Urothelium cell line (cell line): ENCODE measurements at regions not wholly inside any gene's neighbourhood (a gene's known extent, or its start where the extent isn't known, plus 50 kb on each side); places are given as distances from the start of the nearest gene placed in this dataset.

ENCODE experiments used
- DNase-seq: peaks from one replicate; pipeline ENCODE4 v3.0.0; 2011; ENCODE audit warnings: low spot score, mixed read lengths
- FAIRE-seq: peaks from 2 replicates; lab custom pipeline; 2011; peaks lifted over from hg19 to GRCh38; lab: Jason Lieb, UNC

- no peak for FAIRE-seq
- DNase-seq = no peak
These were observed 373.2 kb upstream of the FIGN start for GRCh38 chr2:164109006-164109405.

GRCh38 chr2:164103271-164103670, 367.5 kb upstream of the FIGN start:
- FAIRE-seq = no peak

DNA sequence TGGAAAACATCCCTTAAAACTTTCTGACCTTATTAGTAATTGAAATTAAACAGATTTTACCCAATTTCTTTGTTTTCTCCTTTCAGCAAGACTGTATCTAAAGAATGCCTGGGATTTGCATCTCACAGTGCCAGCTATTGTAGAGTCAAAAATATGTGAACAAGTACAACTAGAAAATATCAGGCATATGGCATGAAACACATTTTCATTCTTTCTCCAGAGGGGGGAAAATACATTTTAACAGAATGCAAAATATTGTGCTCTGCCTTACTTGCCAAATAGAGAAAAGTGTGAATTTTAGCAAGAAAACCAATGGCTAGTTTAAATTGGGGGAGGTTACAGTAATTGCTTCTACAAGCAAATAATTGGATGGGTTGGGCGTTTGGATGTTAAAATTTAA, 366.6 kb upstream of the FIGN start:
- DNase-seq (no peak), FAIRE-seq (no peak)

More at GRCh38 chr2:164103271-164103670, 367.5 kb upstream of the FIGN start:
- DNase-seq = no peak

GRCh38 chr2:164091673-164092072, 355.9 kb upstream of the FIGN start:
- no peak for FAIRE-seq
- no peak for DNase-seq

- FAIRE-seq (no peak), DNase-seq (no peak)
These were observed 354.7 kb upstream of the FIGN start for GRCh38 chr2:164090533-164090932.

DNA sequence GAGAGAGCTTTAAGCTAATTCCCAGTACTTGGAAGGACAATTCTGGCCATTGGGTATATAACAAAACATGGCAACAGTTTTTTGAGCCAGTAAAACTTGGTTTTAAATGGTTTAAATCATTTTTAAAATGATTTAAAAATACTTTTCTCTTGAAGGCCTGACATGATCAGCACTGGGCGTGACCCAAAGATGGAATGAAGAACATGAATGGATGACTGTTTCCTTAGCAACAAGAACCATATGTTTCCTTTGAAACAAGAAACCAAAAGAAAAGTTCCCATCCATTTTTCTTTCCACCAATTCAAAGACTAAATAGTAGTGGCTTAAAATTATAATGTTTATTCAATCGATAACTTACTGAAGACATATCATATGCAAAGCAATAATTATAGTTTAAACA, 348.3 kb upstream of the FIGN start:
- FAIRE-seq (no peak), DNase-seq (no peak)

- FAIRE-seq = no peak
- DNase-seq = no peak
These were observed 344.7 kb upstream of the FIGN start for GRCh38 chr2:164080486-164080885.

DNA sequence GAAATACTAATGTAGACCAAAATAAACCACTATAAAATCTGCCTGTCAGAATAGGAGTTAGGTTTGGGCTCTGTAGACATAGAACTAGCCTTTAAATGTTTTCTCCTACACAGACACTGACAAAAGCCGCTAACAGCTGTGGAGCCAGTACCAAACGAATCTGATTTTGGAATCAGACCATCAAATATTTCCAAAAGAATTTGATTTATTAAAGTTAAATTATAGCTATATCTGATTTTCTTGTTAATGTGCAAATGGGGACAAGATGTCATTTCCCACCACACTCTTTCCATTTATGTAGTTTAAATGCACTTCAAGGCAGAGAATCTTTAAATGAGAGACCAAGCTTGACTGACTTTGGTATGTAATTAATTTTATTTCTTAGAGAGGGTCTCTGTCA, 343.4 kb upstream of the FIGN start:
- FAIRE-seq = no peak

DNA sequence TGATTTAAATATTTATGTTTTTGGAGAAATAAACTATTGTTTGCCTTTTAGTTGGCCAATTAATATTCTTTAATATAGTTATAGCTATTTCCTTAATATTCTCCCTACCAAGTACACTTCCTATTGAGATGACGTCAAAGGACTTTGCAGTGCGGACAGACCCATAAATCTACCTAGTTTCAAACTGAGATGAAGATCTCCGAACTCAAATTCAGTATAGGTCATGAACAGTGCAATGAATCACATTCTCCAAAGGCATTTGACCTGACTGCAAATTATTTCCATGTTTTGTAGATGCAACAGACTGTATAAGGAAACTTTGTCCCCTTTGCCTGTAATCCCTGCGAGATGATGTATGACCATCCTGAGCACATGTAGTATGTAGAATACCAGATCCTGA, 342.6 kb upstream of the FIGN start:
- FAIRE-seq = no peak
- DNase-seq = no peak

More for the DNA sequence above, 343.4 kb upstream of the FIGN start:
- no peak for DNase-seq

DNA sequence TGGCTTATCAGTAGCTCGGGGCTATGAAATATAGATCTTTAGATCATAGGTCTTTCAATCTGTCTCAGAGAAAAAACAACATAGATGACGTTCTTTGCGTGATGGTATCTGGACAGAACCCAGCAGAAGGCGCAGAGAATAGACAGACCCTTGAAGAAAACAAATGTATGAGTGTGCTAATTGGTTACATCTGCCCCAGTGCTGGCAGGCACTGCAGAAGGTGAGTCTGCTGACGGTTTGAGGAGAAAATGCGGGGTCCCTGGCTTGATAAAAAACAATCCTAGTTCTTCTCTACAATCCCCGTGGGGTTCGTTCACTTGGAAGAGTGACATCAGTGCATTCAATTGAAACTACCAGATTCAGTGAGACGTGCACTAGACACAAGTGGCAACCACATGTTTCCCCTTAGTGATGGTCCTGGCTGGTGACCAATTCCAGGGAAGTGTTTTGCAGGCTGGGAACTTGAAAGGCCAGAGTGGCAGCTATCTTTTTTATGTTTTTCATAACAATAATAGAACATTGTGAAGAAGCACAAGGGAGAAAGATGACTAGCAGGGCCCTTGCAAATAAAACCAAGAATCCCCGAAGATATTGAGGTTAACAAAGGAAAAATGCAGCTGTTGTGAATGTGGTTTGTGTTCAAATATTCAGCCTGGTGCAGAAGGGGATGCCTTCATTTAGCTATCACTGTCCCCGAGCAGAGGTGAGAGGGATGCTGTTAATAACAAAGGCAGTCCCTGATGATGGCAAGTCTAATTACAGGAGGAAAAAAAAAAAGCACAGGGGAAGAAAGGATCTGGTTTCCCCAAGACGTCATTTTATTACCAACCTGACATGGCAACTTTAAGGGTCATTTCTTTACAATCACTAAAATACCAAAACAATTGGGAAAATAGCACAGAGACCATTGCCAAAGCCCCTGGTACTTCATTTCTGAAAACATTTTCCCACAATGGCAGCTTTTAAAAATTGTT, 337.6 kb upstream of the FIGN start:
- FAIRE-seq (no peak), DNase-seq (no peak)

- DNase-seq = no peak
- FAIRE-seq = no peak
These were observed 333.7 kb upstream of the FIGN start for GRCh38 chr2:164069540-164069939.

- no peak for FAIRE-seq
- no peak for DNase-seq
These were observed 332.3 kb upstream of the FIGN start for GRCh38 chr2:164068063-164068462.

DNA sequence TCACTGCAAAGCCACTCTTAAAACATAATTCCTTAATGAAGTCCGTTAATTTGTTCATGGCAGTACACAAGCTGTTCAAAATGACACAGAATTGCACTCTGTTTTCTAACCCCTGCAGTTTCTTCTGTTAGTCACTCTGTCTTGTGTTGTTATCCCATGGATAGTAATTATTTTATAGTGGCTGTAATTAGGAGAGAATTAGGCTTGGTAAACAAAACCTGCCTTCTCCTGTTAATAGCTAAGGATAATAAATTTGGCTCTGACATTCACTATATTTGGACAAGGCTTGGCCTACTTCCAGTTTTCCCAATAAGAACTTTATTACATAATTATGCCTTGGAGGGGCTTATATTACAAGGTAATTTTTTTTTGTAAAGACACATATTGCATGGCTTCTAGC, 330.3 kb upstream of the FIGN start:
- FAIRE-seq (no peak), DNase-seq (no peak)

DNA sequence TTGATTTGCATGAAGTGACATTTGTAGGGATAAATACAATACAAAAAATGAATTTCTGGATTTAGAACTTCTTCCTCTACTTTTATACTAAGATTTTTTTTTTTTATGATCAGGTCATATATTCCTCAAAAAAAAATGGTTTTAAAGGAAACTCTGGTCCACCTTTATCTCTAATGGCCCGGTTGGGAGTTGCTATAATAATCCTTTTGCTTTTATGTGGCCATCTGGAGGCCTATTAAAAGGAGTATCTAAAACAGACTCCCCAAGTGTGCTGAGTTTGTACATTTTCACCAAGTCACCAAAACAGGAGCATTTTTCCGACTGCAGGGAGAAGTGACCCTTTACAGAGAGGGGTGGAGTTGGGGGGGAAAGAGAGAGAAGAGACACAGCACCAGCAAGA, 329.2 kb upstream of the FIGN start:
- no peak for DNase-seq
- FAIRE-seq = no peak

- DNase-seq (peak; percentile 31), FAIRE-seq (peak; percentile 55)
These were observed 325.4 kb upstream of the FIGN start for GRCh38 chr2:164061129-164061746.

DNA sequence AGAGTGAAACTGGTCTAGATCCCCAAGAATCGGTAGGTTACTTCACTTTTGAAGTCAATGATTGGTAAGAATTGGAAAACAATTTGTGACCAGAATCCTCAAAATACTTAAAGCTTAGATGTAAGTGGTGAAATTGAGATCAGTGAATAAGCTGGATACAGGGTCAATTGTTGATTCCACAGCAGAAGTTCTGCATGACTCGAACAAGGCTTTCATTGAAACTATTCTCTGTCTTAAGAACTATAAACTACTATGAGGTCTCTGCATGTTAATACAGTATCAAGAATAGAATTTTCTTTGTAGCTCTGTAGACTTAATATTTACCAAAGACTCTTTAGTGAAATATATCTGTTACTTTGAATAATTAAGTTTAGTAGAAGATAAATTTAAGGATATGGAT, 324.2 kb upstream of the FIGN start:
- FAIRE-seq = no peak

DNA sequence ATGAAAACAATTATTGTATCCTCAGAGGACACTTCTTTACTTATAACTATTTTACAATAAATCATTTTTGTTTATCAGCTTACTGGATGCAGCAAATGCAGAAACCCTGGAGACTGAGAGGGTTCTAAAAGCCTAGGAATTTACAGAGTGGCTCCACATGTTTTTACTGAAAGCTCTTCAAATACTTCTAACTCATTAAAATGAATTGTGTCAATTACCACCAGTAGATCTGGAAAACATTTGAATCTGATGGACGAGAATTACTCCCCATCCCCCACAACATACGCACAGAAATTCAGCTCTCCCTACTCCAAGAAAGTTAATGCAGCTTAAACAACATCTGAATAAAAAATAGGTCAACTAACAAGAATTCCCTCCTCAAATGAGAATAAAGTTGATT, 319.8 kb upstream of the FIGN start:
- FAIRE-seq = no peak
- no peak for DNase-seq

More for the DNA sequence above, 324.2 kb upstream of the FIGN start:
- DNase-seq = no peak

- no peak for DNase-seq
- no peak for FAIRE-seq
These were observed 318.8 kb upstream of the FIGN start for GRCh38 chr2:164054651-164055050.

DNA sequence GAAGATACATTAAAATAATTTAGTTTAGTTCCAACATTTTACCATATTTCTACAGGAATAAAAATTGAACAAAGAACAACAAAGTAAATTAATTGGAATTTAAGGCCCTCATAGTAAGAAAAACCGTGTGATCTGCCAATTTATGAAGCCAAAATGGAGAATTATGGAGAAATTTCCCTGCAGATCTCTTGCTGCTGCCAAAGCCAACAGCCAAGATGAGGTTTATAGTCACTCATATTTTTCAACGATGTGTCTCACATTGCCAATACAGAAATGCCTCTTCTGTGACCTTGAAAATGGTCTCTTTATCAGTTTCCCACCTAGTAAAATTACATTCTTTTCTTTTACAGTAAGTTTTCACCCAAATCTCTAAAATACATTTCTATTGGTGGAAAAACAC, 317.2 kb upstream of the FIGN start:
- no peak for FAIRE-seq

DNA sequence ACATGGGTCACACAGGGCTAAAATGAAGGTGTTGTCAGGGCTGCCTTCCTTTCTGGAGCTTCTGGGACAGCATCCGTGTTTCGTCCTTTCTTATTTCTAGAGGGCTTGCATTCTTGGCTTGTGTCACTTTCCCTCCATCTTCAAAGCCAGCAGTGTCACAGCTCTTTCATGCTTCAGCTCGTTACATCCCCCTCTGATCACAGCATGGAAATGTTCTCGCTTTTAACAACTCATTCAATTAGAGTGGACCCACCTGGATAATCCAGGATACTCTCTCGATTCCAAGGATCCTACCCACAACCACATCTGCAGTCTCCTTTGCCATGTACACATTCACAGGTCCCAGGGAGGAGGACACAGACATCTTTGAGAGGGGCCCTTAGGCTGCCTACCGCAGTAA, 316.2 kb upstream of the FIGN start:
- FAIRE-seq = no peak
- no peak for DNase-seq

More for the DNA sequence above, 317.2 kb upstream of the FIGN start:
- DNase-seq = no peak

GRCh38 chr2:164048729-164049128, 312.9 kb upstream of the FIGN start:
- FAIRE-seq (no peak), DNase-seq (no peak)

DNA sequence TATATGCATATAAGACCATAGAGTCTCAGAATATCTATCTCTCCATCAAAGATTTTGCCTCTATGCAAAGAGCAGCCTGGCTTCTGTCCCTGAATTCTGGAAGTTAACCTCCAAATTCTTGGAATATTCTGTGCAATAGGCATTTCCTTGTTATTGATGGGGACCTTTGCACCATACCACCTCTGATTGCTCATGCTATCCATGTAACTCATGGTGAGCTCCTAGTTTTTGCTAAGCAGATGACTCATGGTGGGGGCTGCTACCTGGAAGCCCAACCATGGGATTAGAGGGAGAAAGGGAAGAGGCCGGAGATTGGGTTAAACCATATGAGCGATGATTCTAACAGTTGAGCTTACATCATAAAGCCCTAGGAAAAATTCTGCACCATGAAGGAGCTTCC, 310.2 kb upstream of the FIGN start:
- FAIRE-seq (no peak), DNase-seq (peak; percentile 42)
